ENCODE measurements at regions not wholly inside any gene's neighbourhood (a gene's known extent, or its start where the extent isn't known, plus 50 kb on each side); places are given as distances from the start of the nearest gene placed in this dataset.

- no peak for DNase-seq
Measured at GRCh38 chr1:56180520-56181190, 398.7 kb downstream of the PLPP3 start.

GRCh38 chr1:56179543-56179942 lies 399.8 kb downstream of the PLPP3 start:
- DNase-seq: no peak

- no peak for DNase-seq
Measured at GRCh38 chr1:56175211-56175610, 404.2 kb downstream of the PLPP3 start.

- DNase-seq: no peak
Measured at GRCh38 chr1:56174176-56174885, 405.0 kb downstream of the PLPP3 start.

- no peak for DNase-seq
Measured at GRCh38 chr1:56173736-56174135, 405.6 kb downstream of the PLPP3 start.

GRCh38 chr1:56171670-56172069 lies 407.7 kb downstream of the PLPP3 start:
- no peak for DNase-seq

GRCh38 chr1:56170784-56171320 lies 408.5 kb downstream of the PLPP3 start:
- no peak for DNase-seq

- no peak for DNase-seq
Measured at GRCh38 chr1:56169856-56170255, 409.5 kb downstream of the PLPP3 start.

- DNase-seq: no peak
Measured at GRCh38 chr1:56168176-56168575, 411.2 kb downstream of the PLPP3 start.

- DNase-seq: no peak
Measured at GRCh38 chr1:56167596-56167995, 411.8 kb downstream of the PLPP3 start.

- DNase-seq: no peak
Measured at GRCh38 chr1:56160773-56161315, 418.5 kb downstream of the PLPP3 start.

- DNase-seq: no peak
Measured at GRCh38 chr1:56156971-56157876, 422.1 kb downstream of the PLPP3 start.

- DNase-seq: no peak
Measured at GRCh38 chr1:56153276-56153675, 426.1 kb downstream of the PLPP3 start.

GRCh38 chr1:56152635-56153034 lies 426.7 kb downstream of the PLPP3 start:
- no peak for DNase-seq

- DNase-seq: no peak
Measured at GRCh38 chr1:56151402-56151801, 428.0 kb downstream of the PLPP3 start.

- no peak for DNase-seq
Measured at GRCh38 chr1:56150441-56151215, 428.7 kb downstream of the PLPP3 start.

- no peak for DNase-seq
Measured at GRCh38 chr1:56149761-56150160, 429.6 kb downstream of the PLPP3 start.

- DNase-seq: no peak
Measured at GRCh38 chr1:56148326-56149193, 430.8 kb downstream of the PLPP3 start.

GRCh38 chr1:56147459-56147858 lies 431.9 kb downstream of the PLPP3 start:
- no peak for DNase-seq

- no peak for DNase-seq
Measured at GRCh38 chr1:56147034-56147433, 432.3 kb downstream of the PLPP3 start.

- no peak for DNase-seq
Measured at GRCh38 chr1:56146449-56146848, 432.9 kb downstream of the PLPP3 start.
